HL-60 (cell line): ENCODE measurements at regions not wholly inside any gene's neighbourhood (a gene's known extent, or its start where the extent isn't known, plus 50 kb on each side); places are given as distances from the start of the nearest gene placed in this dataset.
"Not testable (repeated sequence)": the region's sequence is repeated elsewhere in the genome, so short reads cannot be mapped to it uniquely, and the experiment has no call there.

Experiments used
- DNase-seq, 2 experiments: peaks; one replicate each; pipeline ENCODE4 v3.0.0-alpha.2; 2010 to 2020; ENCODE audit warnings: low read depth in 1 of 2, low spot score in 1 of 2
- H3K27ac ChIP-seq: fragments of 250-450 bp; sonication (Bioruptor Pico); replicated peaks from 2 replicates; pipeline ENCODE4 v1.5.1; 2020; ENCODE audit warnings: mild to moderate bottlenecking, moderate library complexity
- H3K27me3 ChIP-seq: fragments of 250-450 bp; sonication (Bioruptor Pico); 2 replicates; pipeline ENCODE4 v1.5.1; 2021; ENCODE audit warnings: mild to moderate bottlenecking, moderate library complexity; ENCODE audit not compliant: insufficient read depth, poor library complexity, severe bottlenecking
- H3K4me3 ChIP-seq: replicated peaks from 2 replicates; pipeline ENCODE4 v1.5.1; 2011; ENCODE audit warnings: mild to moderate bottlenecking, control low read depth, low read length; ENCODE audit not compliant: insufficient read depth
- GABPA ChIP-seq: IDR thresholded peaks from 2 replicates; pipeline ENCODE4 v1.6.1; 2012; ENCODE audit warnings: low read depth
- POLR2AphosphoS5 ChIP-seq: IDR thresholded peaks from 2 replicates; pipeline ENCODE4 v1.6.1; 2012; ENCODE audit warnings: low read depth
- REST ChIP-seq: IDR thresholded peaks from 2 replicates; pipeline ENCODE4 v1.6.1; 2012; ENCODE audit warnings: low read depth; ENCODE audit not compliant: insufficient replicate concordance
- SPI1 ChIP-seq: IDR thresholded peaks from 2 replicates; pipeline ENCODE4 v1.6.1; 2012; ENCODE audit warnings: low read depth, mild to moderate bottlenecking, borderline replicate concordance
- TF ChIP-seq, protein P1 (sequence below): IDR thresholded peaks from one replicate; pipeline ENCODE4 v1.5.1; 2011; ENCODE audit warnings: low read length, control low read depth, inconsistent platforms; ENCODE audit not compliant: insufficient read depth

DNA sequence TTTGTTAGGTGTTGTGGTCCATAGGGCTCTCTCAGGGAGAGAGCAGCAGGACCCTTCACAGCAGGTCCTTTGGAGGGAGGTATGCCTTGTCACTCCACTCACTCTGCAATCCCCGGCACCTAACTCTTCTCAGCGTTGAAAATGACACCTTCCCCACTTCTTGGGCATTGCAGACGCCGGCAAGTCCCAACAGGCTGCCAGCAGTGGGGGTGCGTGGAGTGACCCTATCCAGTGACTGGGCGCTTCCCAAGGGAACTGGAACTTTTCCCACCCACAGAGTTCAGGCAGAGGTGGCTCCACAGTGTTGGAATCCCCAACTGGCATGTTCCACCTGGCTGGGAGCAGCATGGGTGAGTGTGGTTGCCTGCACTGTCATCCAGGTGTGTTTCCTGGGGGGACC is 705.1 kb upstream of the FRG1 start:
- H3K4me3 ChIP-seq = no peak overlapping the region
- no peak for TF ChIP-seq GABPA
- no peaks in the 10 kb centered on the region for H3K27me3 ChIP-seq

DNA sequence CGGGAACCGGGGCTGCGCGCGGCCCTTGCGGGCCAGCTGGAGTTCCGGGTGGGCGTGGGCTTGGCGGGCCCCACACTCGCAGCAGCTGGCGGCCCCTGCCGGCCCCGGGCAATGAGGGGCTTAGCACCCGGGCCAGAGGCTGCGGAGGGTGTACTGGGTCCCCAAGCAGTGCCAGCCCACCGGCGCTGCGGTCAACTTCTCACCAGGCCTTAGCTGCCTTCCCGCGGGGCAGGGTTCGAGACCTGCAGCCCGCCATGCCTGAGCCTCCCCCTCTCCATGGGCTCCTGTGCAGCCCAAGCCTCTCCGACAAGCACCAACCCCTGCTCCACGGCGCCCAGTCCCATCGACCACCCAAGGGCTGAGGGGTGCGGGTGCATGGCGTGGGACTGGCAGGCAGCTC is 704.4 kb upstream of the FRG1 start:
- DNase-seq, H3K27me3 ChIP-seq, H3K27ac ChIP-seq, H3K4me3 ChIP-seq: not testable (repeated sequence)

More for the DNA sequence above, 705.1 kb upstream of the FRG1 start:
- no peak for DNase-seq
- no peak overlapping the region for H3K27ac ChIP-seq

GRCh38 chr4:189237340-189237739 is 703.3 kb upstream of the FRG1 start:
- H3K4me3 ChIP-seq = no peak overlapping the region
- no peak for TF ChIP-seq SPI1

GRCh38 chr4:189255636-189256035 is 685.0 kb upstream of the FRG1 start:
- no peaks in the 10 kb centered on the region for H3K27me3 ChIP-seq

More at GRCh38 chr4:189237340-189237739, 703.3 kb upstream of the FRG1 start:
- no peak overlapping the region for H3K27ac ChIP-seq
- DNase-seq = no peak
- no peaks in the 10 kb centered on the region for H3K27me3 ChIP-seq

GRCh38 chr4:189261475-189261874 is 679.2 kb upstream of the FRG1 start:
- TF ChIP-seq, protein P1, sequence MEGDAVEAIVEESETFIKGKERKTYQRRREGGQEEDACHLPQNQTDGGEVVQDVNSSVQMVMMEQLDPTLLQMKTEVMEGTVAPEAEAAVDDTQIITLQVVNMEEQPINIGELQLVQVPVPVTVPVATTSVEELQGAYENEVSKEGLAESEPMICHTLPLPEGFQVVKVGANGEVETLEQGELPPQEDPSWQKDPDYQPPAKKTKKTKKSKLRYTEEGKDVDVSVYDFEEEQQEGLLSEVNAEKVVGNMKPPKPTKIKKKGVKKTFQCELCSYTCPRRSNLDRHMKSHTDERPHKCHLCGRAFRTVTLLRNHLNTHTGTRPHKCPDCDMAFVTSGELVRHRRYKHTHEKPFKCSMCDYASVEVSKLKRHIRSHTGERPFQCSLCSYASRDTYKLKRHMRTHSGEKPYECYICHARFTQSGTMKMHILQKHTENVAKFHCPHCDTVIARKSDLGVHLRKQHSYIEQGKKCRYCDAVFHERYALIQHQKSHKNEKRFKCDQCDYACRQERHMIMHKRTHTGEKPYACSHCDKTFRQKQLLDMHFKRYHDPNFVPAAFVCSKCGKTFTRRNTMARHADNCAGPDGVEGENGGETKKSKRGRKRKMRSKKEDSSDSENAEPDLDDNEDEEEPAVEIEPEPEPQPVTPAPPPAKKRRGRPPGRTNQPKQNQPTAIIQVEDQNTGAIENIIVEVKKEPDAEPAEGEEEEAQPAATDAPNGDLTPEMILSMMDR = no peak
- TF ChIP-seq POLR2AphosphoS5 (no peak), GABPA (no peak), REST (no peak), SPI1 (no peak)
- H3K4me3 ChIP-seq = no peak overlapping the region

More at GRCh38 chr4:189255636-189256035, 685.0 kb upstream of the FRG1 start:
- Histone ChIP-seq H3K4me3 (no peak overlapping the region), H3K27ac (no peak overlapping the region)
- TF ChIP-seq POLR2AphosphoS5 = no peak
- TF ChIP-seq, protein P1 = no peak
- no peak for TF ChIP-seq REST
- TF ChIP-seq GABPA = no peak
- no peak for TF ChIP-seq SPI1
- DNase-seq = no peak

More at GRCh38 chr4:189261475-189261874, 679.2 kb upstream of the FRG1 start:
- no peak for DNase-seq
- H3K27ac ChIP-seq = no peak overlapping the region
- no peaks in the 10 kb centered on the region for H3K27me3 ChIP-seq
